CMK (cell line): ENCODE measurements at regions not wholly inside any gene's neighbourhood (a gene's known extent, or its start where the extent isn't known, plus 50 kb on each side); places are given as distances from the start of the nearest gene placed in this dataset.
A peak's percentile ranks its signal among the peaks of the same experiment; 100 is the strongest.

ENCODE experiments used
- DNase-seq: peaks from one replicate; pipeline ENCODE4 v3.0.0-alpha.2; 2010; ENCODE audit warnings: low read depth

- DNase-seq, result no peak
Measured at GRCh38 chrX:39174772-39175417, 373.6 kb downstream of the MID1IP1 start.

DNA sequence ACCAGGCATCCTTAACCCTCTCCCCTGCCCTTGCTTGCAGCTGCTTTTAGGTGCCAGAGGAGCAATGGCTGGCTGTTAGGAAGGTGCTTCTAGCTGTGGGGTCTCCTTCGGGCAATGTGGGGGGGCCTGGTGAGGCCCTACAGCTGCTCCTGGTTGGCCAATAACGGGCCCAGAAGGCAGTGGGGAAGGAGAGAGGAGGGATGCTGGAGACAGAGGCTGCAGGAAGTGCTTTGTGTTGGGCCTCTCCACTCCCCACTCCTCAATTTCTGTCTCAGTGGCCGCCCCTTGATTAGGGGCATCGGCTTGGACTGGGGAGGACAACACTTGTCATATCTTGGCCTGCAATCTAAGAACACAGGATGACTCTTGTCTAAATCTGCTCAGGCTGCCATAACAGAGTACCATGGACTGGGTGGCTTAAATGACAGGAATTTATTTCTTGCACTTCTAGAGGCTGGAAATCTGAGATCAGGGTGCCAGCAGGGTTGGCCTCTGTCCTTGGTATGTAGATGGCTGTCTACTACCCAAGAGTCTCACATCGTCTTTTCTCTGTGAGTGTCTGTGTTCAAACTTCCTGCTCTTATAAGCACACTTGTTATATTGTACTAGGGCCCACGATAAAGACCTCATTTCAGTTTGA, 374.3 kb downstream of the MID1IP1 start:
- no peak for DNase-seq

- no peak for DNase-seq
Measured at GRCh38 chrX:39176105-39176504, 374.8 kb downstream of the MID1IP1 start.

DNA sequence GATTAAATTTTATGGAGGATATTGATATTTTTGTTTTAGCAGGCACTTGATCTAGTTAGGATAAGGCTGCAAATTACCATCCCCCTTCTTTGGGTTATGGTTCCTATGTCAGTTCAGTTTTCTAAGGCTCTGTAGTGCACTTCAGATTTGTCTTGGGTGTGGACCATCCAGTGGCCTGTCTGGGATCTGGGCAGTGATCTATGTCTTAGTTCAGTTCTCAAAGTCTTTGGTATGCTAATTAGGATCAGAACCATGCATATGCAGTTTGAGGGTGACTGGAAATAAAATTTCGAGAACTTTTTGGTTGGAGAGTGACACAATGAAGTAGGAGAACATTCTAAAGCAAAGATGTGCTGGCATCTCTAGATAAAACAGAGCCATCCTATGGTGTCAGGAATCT, 388.2 kb downstream of the MID1IP1 start:
- DNase-seq, result no peak

GRCh38 chrX:39194673-39195072, 393.4 kb downstream of the MID1IP1 start:
- no peak for DNase-seq

GRCh38 chrX:39195156-39195555, 393.9 kb downstream of the MID1IP1 start:
- DNase-seq, result no peak

DNA sequence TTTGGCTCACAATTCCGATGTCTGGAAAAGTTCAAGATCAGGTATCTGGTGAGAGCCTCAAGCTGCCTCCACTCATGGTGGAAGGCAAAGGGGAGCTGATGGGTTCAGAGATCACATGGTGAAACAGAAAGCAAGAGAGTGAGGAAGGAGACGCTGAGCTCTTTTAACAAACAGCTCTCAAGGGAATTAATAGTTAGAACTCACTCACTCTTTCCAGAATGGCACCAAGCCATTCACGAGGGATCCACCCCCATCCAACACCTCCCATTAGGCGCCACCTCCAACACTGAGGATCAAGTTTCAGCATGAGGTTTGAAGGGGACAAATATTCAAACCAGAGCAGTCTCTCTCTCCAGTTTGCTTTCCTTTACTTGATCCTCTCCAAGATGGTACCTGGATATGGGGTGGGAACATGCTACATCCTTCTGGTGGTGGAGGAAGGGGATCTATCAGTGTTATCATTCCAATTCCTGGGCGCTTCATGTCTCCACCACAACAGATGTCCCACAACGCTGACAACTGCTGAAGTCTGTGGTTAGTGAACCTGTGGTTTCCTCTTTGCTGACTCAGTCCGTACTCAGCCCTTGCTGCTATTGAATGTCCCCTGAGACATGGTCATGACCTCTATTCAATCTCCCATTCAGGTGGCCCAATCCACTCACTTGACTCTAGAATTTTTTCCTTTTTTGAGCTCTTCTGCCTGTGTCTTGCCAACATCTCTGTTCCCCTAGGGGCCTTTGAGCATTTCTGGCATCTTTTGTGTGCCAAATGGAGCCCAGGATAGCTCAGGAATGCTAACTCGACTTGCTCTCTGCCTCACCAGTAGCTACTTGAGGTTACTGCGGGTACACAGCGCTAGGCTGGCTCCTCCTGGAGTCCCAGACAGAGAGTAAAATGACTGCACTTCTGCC, 395.2 kb downstream of the MID1IP1 start:
- peak; percentile 89 for DNase-seq

- DNase-seq, result no peak
Measured at GRCh38 chrX:39199429-39199828, 398.2 kb downstream of the MID1IP1 start.

GRCh38 chrX:39201305-39201990, 400.2 kb downstream of the MID1IP1 start:
- no peak for DNase-seq

GRCh38 chrX:39202641-39203040, 401.4 kb downstream of the MID1IP1 start:
- no peak for DNase-seq

DNA sequence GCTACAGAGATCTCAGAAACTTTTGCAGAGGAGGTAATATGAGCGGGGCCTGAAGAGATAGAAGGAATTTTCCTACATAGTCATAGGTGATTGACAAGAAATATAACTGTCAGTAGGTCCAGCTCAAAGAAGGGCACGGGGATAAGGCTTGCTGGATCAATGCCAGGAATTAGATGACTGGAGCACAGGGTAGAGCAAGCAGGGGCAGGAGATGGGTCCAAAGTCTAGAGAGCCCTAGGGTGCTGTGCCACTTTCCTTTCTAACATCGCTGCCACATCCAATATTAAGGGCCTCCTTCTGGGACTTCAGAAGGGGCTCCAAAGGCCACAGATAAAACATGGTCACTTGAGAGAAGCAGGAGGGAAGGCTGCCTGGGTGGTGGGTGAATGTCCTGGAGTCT, 402.2 kb downstream of the MID1IP1 start:
- DNase-seq, result no peak

DNA sequence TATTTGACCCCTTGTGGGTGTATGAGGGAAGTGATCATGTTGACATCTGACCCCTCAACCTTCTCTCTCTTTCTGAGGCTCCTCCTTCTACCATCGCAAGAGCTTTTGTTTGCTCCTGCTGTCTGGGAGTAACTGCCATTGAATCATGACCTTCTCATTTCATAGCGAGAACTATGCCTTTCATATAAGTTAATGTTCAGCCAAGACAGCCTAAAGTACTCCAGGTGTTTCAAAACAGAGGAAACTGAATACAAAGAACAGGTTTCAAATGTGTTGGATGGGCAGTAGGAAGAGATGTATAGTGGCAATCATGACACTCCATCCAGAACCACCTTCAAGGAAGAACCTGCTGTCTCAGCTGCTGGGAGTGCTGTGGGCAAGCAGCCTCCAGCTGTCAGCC, 403.1 kb downstream of the MID1IP1 start:
- DNase-seq, result no peak

DNA sequence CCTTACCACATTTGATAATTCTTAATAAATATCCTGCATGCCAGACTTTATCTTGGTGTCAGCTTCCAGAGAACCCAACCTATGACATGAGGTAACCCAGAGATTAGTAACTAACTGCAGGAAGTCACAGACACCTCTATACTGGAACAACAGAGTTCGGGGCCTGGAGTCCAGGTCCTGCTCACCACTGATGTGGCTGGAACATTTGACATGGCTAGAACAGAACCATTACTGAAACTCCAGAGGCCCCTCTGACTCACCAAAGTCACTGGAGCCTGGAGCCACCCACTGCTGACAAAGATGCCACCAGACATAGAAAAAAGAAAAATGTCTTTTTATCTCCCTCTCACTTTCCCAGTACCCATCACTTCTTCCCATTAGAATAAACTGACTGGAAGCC, 403.7 kb downstream of the MID1IP1 start:
- no peak for DNase-seq

DNA sequence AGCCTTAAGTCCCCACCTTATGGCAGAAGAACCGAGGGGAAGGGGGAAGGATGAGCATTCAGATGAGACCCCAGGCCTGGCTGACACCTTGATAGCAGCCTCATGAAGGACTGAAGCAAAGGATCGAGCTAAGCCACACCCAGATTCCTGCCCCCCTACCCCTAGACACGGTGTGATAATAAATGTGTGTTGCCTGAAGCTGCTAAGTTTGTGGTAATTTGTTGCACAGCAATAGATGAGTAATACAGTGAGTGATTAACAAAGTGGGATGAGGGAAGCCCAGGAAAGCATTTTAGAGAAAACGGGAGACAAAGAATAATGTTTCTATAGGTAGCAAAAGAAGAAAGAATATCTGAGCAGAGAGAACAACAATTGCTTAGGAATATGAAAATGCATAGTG, 404.2 kb downstream of the MID1IP1 start:
- DNase-seq, result no peak

DNA sequence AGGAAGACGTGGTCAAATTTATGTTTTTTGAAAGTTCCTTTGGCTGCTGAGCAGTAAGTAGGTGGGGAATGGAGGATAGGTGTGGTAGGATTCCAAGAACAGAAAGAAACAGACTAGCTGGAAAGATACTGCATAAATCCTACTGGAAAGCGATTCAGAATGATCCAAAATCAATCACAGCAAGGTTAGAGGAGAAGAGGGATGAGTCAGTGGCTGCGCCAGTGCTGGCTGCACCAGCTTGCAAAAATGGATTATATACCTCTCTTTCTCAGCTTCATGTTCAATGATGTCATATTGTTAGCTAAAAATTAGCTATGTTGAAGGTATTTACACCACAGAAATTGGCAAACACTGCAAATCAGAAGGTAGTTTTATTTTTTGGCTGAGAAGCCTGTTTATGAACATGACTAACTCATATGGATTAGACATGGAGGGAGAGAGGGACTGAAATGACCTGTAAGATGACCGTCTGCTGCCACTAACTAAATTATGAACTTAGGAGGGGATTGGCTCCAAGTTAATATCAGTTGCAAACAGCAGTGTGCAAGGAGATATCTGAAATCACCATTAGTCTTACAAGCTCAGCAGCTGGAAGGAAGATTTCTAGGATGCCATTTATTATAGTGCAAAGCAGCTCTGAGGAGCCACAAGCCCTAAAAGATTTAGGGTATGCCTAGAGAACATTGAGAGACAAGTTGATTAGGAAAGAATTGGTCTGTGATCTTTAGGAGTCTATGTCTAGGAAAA, 405.3 kb downstream of the MID1IP1 start:
- DNase-seq, result no peak

DNA sequence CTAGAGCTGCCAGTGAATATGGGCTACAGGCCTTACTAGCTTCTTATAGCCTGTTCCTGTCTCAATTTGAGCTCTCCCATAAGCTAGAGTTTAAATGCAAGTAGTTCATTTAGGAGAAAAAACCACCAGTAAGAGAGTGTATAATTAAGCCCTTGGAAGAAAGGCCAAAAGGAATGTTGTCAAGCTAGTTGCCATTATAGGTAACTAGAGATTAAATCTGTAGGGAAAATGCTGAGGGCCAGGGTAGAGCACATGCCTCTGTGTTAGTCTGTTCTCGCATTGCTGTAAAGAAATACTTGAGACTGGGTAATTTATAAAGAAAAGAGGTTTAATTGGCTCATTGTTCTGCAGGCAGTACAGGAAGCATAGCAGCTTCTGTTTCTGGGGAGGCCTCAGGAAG, 410.2 kb downstream of the MID1IP1 start:
- DNase-seq, result no peak

GRCh38 chrX:39212456-39212855, 411.2 kb downstream of the MID1IP1 start:
- DNase-seq, result no peak

GRCh38 chrX:39214387-39215126, 413.3 kb downstream of the MID1IP1 start:
- no peak for DNase-seq

DNA sequence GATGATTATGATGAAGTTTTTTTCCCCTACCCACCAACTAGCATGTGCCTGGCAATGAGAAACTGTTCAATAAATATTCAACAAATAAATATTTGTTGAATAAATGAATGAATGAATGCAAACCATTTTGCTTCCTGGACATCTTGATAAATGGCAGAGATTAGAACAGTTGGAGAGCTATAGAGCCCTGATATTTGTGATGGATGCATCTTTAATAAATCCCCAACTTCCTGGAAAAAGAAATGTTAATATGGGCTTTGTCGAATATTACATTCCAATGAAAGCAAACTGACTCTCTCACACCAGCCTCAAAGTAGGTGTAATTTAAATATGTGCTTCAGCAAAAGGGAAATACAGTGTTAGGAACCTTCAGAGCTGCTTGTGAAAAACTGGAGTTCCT, 419.7 kb downstream of the MID1IP1 start:
- no peak for DNase-seq

- no peak for DNase-seq
Measured at GRCh38 chrX:39222346-39223113, 421.3 kb downstream of the MID1IP1 start.
